RWPE2 (cell line): ENCODE measurements at regions not wholly inside any gene's neighbourhood (a gene's known extent, or its start where the extent isn't known, plus 50 kb on each side); places are given as distances from the start of the nearest gene placed in this dataset.

Source experiments
- ATAC-seq: fragments of 200-7000 bp; cut with Tn5 transposase; 3 replicates; pipeline ENCODE4 v1.9.1; 2021; ENCODE audit warnings: low read depth
- DNase-seq: peaks from one replicate; pipeline ENCODE4 v3.0.0-alpha.2; 2020; ENCODE audit warnings: low spot score
- H3K27ac ChIP-seq: fragments of 450-650 bp; 2 replicates; pipeline ENCODE4 v1.5.1; 2017; ENCODE audit warnings: mild to moderate bottlenecking; ENCODE audit not compliant: poor library complexity, severe bottlenecking
- H3K27me3 ChIP-seq: fragments of 250-450 bp; sonication (Bioruptor Pico); 2 replicates; pipeline ENCODE4 v1.5.1; 2021; ENCODE audit warnings: mild to moderate bottlenecking, moderate library complexity; ENCODE audit not compliant: insufficient read depth, poor library complexity, severe bottlenecking
- H3K36me3 ChIP-seq: fragments of 250-450 bp; sonication (Bioruptor Pico); 2 replicates; pipeline ENCODE4 v1.5.1; 2020; ENCODE audit warnings: low read depth, mild to moderate bottlenecking, moderate library complexity
- H3K4me1 ChIP-seq: fragments of 250-450 bp; sonication (Bioruptor Pico); 2 replicates; pipeline ENCODE4 v1.5.1; 2021; ENCODE audit warnings: mild to moderate bottlenecking, moderate library complexity; ENCODE audit not compliant: insufficient read depth, poor library complexity, severe bottlenecking
- H3K4me3 ChIP-seq: fragments of 250-450 bp; sonication (Bioruptor Pico); 2 replicates; pipeline ENCODE4 v1.5.1; 2021; ENCODE audit warnings: mild to moderate bottlenecking, moderate library complexity; ENCODE audit not compliant: severe bottlenecking
- H3K9me3 ChIP-seq: fragments of 250-450 bp; sonication (Bioruptor Pico); 2 replicates; pipeline ENCODE4 v1.5.1; 2021; ENCODE audit warnings: mild to moderate bottlenecking, moderate library complexity; ENCODE audit not compliant: severe bottlenecking
- TF ChIP-seq, protein P1 (sequence below): fragments of 450-650 bp; IDR thresholded peaks from one replicate; pipeline ENCODE4 v1.5.1; 2017; ENCODE audit warnings: mild to moderate bottlenecking, moderate library complexity; ENCODE audit not compliant: poor library complexity, severe bottlenecking

DNA sequence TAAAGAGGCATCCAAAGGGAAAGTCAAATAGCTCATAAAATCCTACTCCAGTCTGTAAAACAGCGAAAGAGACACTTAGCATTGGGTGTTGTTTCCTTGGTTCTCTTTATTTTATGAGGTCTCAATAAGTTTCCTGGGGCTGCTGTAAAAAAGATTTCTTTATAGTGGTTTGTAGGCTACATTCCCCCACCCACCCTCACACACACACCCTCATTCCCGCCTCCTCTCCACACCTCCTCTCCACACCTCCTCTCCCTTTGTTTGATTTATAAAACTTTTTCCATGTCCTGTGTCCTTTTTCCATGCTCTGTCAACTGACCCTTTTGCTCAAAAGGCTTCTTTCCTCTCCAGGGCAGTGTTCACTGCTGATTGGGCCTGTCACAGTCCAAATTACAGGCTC lies 178.9 kb upstream of the SOX9 start:
- TF ChIP-seq, protein P1, sequence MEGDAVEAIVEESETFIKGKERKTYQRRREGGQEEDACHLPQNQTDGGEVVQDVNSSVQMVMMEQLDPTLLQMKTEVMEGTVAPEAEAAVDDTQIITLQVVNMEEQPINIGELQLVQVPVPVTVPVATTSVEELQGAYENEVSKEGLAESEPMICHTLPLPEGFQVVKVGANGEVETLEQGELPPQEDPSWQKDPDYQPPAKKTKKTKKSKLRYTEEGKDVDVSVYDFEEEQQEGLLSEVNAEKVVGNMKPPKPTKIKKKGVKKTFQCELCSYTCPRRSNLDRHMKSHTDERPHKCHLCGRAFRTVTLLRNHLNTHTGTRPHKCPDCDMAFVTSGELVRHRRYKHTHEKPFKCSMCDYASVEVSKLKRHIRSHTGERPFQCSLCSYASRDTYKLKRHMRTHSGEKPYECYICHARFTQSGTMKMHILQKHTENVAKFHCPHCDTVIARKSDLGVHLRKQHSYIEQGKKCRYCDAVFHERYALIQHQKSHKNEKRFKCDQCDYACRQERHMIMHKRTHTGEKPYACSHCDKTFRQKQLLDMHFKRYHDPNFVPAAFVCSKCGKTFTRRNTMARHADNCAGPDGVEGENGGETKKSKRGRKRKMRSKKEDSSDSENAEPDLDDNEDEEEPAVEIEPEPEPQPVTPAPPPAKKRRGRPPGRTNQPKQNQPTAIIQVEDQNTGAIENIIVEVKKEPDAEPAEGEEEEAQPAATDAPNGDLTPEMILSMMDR, result no peak
- H3K27me3 ChIP-seq, result no peaks in the 10 kb centered on the region
- no peak for ATAC-seq
- H3K36me3 ChIP-seq, result no peaks in the 10 kb centered on the region
- no peak overlapping the region for H3K4me3 ChIP-seq
- no peaks in the 10 kb centered on the region for H3K9me3 ChIP-seq
- peaks cover 9% of the 10 kb centered on the region for H3K4me1 ChIP-seq
- no peak overlapping the region for H3K27ac ChIP-seq
- DNase-seq, result no peak

DNA sequence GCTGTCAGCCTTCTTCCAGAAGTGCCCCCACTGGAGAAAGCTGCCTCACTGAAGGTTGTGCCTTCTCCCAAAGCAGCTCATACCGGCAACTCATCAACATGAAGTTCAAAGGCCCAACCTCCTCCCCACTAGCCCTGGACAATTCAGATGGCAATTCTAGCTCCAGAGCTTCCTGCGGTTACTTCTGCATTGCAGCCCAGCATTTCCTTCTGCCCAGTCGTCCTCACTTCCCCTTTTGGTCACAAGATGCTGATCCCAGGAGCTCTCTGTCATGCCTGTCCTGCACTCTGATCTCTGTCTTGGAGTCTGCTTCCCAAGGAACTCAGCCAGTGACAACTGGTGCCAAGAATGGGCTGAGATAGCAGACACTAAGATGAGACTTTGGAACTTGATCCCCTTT lies 178.2 kb upstream of the SOX9 start:
- H3K4me1 ChIP-seq, result peaks cover 2% of the 10 kb centered on the region
- H3K27ac ChIP-seq, result no peak overlapping the region
- H3K36me3 ChIP-seq, result no peaks in the 10 kb centered on the region
- TF ChIP-seq, protein P1, result no peak
- DNase-seq, result no peak
- H3K9me3 ChIP-seq, result no peaks in the 10 kb centered on the region
- H3K27me3 ChIP-seq, result no peaks in the 10 kb centered on the region
- no peak for ATAC-seq
- H3K4me3 ChIP-seq, result no peak overlapping the region

DNA sequence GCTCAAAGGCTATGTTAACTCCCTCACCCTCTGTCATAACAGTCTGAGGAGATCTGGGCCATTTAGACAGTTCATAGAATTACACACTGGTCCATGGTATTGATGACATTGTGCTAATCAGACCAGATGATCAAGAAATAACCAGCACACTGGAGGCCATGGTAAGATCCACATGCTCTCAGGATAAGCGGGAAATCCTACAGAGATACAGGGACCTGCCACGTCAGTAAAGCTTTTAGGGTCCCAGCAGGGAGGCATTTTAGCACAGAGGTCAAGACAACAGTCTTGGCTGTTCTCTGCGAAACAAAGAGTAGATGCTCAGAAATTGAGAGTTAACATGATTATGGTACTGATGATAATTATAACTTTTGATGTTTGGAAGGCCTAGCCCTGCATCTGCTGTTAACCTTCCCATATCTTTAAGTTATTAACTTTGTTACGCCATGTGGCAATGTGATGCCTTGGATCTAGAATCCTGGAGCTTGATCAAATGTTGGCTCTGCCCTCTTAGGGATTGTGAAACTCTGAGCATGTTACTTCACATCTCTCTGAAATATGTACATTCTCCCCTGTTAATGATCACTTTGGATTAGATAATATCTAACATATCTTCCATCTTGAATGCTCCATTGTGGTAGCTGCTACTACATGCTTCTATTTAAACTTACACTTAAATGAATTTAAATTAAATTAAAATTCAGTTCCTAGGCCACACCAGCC lies 172.0 kb upstream of the SOX9 start:
- no peaks in the 10 kb centered on the region for H3K36me3 ChIP-seq
- no peaks in the 10 kb centered on the region for H3K9me3 ChIP-seq
- H3K4me1 ChIP-seq, result peaks cover 5% of the 10 kb centered on the region
- TF ChIP-seq, protein P1, result no peak
- no peak for DNase-seq
- no peaks in the 10 kb centered on the region for H3K27me3 ChIP-seq
- no peak overlapping the region for H3K4me3 ChIP-seq
- no peak overlapping the region for H3K27ac ChIP-seq
- no peak for ATAC-seq

DNA sequence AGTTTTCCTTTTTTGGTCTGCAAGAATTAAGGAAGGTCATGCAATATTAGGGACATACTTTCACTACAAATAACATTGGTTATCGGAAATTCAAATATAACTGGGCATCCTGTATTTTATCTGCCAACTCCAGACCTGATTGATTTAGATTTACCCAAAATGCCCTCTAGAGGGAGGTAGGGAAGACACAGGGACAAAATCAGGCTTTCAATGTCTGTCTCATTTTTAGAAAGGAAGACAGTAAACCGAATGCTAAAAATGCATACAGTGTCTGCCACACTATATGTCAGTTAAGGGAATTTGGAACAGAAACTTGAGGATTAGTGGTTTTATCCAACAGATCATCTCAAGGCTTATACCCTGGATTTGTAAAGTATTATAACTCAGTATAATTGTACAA lies 161.7 kb upstream of the SOX9 start:
- no peak for DNase-seq
- Histone ChIP-seq H3K9me3 (peaks cover 4% of the 10 kb centered on the region), H3K4me1 (no peaks in the 10 kb centered on the region), H3K27ac (no peak overlapping the region), H3K4me3 (no peak overlapping the region), H3K36me3 (no peaks in the 10 kb centered on the region), H3K27me3 (no peaks in the 10 kb centered on the region)
- TF ChIP-seq, protein P1, result peak; percentile 71
- ATAC-seq, result no peak

DNA sequence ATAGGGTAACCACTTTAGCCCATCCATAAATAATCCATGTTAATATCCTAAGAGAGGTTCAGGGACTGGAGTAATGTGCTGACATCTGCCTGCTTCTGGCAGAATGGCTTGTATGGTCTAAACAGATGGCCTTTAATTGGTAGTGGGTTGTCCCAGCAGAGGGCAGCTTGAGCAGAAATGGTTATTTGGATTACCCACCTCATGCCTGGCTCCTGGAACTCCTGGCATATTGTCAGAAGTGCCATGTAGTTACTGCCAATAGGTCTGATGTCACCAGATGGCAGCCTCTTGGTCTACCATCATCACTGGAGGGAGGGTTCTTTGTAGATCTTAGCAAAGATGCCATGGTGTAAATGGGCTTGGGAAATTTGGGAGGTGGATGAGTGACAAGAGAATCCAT lies 157.5 kb upstream of the SOX9 start:
- ATAC-seq (no peak), DNase-seq (no peak)
- Histone ChIP-seq H3K9me3 (peaks cover 4% of the 10 kb centered on the region), H3K4me1 (no peaks in the 10 kb centered on the region), H3K27ac (no peak overlapping the region), H3K4me3 (no peak overlapping the region), H3K27me3 (no peaks in the 10 kb centered on the region), H3K36me3 (no peaks in the 10 kb centered on the region)
- TF ChIP-seq, protein P1, result no peak
